Activated CD4-positive, alpha-beta T cell treated with anti-CD3 and anti-CD28 coated beads, Interleukin-2, amount 50 U/mL, for 48 hours (primary cell): ENCODE measurements at regions not wholly inside any gene's neighbourhood (a gene's known extent, or its start where the extent isn't known, plus 50 kb on each side); places are given as distances from the start of the nearest gene placed in this dataset.
"Not testable (repeated sequence)": the region's sequence is repeated elsewhere in the genome, so short reads cannot be mapped to it uniquely, and the experiment has no call there.

Experiments used
- DNase-seq, 2 experiments: peaks; one replicate each; pipeline ENCODE4 v3.0.0-alpha.2; 2020

DNA sequence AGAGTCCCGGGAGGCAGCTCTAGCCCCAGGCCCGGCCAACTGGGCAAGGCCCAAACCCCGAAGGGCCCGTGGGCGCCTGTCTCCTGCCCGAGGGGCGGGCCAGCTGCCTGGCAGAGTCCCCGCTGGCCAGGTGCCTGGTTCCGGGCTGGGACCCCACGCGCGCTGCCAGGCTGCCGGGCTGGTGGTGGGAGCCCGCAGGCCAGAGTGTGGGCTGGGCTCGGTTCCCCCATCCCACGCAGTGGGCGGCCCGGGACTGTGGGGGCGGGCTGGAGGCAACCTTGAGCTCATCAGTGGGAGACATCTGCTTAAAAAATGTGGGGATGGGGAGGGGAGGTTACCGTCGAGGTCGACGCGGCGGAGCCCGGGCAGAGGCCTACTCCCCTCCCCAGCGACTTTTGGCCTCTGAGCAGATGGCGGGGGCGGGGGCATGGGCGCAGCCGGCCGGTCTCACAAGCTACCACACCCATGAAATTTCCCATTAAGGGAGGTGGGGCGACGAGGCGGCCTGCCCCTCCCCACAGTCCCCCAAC, 176.4 kb upstream of the GSE1 start:
- no peak for DNase-seq

DNA sequence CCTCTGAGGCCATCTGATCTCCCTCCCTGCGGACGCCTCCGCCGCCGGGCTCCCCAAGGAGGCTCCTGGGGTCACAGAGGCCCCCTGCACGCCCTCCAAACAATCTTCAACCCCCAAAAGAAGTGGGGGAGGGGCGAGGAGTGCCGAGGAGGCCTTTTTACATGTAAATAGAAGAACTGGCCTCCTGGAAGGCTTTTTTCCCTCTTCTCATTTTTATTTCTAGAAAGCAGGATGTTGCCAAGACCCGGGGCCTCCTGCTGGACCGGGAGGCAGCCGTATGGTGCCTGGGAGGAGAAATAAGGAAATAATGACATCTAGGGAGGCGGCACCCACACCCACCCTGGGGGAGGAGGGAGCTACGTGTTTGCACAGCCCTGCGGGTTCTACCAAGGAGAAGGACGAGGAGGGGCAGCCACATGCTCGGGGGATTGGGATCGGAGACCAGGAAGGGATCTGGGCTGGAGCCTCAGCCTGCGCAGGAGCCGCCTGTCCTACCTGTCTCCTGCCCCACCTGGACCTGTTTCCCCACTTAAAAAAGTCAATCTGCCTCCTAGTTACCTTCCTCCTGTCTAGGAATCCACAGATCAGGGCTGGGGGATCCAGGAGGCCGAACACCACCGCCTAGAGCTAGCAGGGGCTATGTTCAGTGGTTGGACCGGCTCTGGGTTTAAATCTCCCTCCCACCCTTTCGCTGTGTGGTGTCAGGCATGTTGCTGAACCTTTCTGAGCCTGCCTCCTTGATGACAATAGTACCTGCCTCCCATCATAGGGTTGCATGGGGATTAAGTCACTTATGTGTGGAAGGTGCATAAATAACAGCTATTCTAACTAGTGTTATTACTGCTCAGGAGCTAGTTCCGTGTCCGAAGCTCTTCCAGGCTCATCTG, 175.7 kb upstream of the GSE1 start:
- DNase-seq, result no peak

DNA sequence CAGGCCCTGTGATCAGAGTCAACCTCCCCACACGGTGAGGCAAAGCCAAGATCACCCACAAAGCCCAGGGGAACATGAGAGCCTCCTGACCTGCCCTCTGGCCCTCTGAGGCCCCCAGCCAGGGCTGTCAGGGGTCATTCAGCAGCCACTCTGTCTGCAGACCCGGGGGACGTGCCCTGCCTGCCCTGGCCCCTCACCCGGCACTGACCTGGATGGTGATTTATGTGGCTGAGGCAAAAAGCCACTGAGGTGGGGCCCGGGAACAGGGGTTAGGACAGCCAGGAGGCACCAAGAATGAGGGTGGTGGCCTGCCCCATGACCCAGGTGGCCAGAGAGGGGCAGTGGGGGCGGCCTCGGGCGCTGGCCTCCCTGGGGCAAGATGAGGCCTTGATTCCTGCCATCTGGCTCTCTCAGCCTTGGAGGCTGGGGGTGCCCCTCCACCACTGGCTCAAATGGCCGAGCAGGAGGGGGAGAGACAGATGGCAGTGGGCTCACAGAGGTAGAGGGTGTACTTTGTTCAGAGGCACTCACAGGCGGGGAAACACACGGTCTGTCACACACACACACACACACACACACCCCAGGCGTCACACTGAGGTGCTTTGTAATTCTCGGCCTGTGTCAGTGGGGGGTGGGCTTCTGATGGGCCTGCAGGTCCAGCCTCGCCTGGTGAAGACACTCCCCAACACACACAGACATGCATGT, 174.0 kb upstream of the GSE1 start:
- no peak for DNase-seq

DNA sequence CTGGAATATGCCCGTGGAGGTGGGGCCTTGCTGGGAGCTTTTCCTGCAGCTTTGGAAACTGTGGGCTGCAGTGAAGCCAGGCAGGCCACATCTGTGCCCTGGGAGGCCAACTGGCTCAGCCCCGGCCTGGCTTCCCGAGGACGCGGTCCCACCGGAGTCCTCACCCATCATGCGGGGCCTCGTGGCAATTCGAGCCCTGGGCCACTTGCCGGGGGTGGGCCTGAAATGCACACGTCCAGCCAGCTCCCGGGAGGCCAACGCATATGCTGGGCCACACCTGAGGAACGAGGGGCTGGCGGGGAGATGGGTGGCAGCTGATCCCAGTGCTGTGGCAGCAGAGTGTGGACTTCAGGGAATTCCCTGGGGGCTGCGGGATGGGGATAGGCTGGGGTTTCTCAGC, 172.4 kb upstream of the GSE1 start:
- no peak for DNase-seq

DNA sequence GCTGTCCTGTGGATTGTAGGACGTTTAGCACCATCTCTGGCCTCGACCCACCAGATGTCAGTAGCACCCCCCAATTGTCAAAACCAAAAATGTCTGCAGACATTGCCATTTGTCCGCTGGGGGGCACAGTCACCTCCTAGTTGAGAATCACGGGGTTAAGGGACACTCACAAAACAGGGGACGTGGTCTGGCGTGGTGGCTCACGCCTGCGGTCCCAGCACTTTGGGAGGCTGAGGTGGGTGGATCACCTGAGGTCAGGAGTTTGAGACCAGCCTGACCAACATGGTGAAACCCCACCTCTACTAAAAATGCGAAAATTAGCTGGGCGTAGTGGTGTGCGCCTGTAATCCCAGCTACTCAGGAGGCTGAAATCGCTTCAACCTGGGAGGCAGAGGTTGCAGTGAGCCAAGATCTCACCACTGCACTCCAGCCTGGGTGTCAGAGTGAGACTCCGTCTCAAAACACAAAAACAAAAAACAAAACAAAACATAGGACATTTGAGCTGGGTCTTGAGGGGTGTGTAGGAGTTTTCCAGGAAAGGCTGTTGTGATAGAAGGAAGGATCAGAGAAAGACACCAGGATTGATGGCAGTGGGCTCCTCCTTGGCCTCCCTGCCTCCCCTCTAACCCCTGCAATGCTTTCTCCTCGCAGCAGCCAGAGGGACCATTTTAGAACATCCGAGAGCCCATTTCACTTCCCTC, 171.8 kb upstream of the GSE1 start:
- no peak for DNase-seq

DNA sequence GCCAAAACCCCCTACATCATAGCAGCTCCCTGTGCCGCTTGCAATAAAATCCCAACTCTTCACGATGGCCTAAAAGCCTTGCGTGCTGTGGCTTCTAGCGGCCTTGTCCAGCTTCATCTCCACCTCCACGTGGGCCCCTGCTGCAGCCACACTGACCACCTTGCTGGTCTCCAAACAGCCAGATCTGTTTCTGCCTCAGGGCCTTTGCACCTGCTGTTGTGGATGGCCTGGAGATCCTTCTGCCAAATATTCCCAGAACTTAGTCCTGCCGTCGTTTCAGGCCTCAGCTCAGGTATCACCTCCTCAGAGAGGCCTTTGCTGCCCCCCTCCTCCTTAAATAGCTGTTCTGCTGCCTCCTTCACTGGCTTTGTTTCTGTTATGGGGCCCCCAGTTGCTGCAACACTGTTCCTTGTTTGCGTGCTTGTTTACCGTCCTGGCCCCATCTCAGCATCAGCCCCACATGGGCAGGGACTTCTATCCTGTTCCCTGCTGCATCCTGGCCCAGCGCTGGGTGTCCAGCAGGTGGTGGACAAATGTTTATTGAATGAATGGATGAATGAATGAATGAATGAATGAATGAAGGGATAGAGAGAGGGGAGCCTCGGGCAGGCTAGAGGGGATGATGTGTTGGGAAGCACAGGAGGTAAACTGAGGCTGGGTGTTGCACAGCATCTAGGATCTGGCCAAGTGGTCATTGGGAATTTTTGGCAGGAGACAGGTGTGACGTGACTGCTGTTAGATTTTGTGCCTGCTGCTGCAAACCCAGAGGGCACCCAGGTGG, 171.0 kb upstream of the GSE1 start:
- DNase-seq, result no peak

DNA sequence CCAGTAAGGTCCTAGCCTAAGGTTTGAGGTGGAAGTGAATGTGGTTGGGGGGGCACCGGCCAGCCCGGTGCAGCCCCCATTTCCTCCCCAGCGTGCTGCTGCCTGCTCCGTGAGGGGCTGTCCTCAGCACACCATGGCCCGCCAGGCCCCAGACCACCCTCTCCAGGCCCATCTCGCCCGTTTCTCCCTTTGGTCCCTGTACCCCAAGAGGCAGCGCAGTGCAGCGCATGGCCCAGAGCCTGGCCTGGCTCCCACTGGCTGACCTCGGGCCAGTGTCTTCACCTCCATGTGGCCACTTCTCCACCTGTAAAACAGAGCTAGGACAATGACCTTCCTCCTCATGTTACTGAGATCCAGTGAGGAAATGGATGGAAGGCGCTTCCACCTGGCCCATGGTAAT, 170.0 kb upstream of the GSE1 start:
- DNase-seq, result no peak

DNA sequence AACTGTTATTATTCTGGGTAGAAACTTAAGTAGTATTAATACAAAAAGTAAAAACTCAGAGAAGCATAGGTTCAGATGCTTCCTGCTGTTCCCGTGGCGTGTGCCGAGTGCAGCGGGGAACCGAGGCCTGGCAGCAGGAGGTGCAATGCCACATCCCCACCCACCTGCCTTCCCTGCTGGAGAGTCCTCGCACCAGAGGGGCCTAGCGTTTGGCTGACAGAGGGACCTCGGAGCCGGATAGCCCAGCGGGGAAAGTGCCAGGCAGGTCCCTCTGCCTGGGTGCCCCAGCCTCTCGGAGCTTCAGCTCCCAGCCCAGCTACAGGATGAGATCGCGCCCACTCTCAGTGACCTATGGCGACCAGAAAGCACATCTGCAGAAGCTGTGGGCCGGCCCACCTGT, 169.6 kb upstream of the GSE1 start:
- DNase-seq, result no peak

DNA sequence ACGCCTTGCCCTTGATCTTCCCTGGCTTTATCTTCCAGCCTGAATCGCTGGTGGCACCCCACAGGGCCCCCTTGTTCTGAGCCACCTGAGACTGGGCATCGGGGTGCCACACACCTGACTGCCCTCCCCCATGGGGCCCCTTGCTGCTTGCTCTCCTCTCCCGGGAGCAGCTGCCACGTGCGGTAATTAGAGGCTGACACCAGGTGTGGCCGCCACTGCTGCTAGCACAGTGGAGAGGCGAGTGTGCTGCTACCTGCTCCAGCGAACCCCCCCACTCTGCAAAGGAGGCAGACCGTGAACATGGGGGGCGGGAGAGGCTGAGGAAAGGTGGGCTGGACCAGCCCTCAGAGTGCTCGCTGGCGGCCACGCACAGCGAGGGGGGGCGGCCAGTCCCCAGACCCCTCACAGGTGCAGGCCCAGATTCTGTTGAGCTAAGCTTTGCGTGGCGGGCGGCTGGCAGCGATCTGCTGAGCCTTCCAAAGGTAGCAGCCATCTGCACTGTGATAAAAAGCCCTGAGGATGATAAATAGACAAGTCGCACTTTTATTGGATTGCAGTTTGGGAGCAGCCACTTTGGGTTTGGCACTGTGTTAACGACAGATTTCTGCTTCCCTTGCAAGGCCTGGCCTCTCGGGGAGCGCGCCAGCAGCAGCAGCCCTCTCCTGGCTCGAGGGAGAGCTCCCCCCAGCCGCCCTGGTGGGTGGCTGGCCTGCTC, 167.9 kb upstream of the GSE1 start:
- no peak for DNase-seq

DNA sequence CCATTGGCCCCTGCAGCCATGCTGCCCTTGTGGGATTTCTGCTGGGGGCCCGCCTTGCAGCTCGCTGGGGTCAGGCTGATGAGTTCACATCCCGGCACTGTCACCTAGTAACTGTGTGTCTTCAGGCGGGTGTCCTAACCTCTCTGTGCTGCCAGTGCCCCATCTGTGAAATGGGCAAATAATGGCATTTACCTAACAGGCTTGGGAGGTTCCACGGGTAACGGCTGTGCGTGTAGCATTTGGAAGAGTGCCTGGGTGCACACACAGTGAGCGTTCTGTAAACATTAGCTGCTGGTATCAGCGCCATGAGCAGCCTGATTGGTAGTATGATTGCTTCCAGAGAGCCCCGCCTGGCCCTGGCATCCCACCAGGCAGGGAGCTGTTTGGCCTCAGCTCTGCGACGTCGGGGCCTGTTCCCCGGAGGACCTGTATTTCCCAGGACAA, 167.3 kb upstream of the GSE1 start:
- DNase-seq, result no peak

DNA sequence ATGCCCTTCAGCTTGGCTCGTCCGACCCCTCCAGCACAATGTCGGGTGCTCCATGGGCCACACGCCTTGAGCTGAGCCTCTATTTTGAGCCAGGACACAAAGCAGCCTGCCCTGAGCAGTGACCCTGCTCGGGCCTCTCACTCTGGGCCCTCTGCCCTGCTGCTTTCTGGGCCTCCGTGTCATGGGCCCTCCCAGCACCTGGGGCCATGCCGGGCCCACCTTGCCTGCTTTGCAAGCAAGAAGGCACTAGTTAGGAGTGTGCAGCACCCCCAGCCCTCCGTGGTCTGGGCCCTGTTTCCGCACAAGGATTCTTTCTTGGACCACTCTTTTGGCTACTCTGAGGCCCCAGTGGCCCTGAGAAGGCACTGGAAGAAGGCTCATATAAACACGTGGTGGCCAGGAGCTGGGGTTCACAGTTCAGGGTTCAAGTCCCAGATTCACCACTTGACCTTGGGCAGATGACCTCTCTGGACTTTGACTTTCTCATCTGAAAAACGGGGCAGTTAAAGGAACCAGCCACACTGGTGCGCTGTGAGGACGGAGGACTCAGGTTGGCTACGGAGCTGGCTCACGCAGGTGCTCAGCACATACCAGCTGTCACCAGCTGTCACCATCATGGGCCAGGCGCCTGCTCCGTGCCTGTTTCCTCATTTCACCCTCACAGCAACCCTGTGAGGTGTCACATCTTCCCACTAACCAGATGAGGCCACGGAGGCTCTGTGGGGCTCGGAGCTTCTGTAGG, 166.0 kb upstream of the GSE1 start:
- DNase-seq, result no peak

DNA sequence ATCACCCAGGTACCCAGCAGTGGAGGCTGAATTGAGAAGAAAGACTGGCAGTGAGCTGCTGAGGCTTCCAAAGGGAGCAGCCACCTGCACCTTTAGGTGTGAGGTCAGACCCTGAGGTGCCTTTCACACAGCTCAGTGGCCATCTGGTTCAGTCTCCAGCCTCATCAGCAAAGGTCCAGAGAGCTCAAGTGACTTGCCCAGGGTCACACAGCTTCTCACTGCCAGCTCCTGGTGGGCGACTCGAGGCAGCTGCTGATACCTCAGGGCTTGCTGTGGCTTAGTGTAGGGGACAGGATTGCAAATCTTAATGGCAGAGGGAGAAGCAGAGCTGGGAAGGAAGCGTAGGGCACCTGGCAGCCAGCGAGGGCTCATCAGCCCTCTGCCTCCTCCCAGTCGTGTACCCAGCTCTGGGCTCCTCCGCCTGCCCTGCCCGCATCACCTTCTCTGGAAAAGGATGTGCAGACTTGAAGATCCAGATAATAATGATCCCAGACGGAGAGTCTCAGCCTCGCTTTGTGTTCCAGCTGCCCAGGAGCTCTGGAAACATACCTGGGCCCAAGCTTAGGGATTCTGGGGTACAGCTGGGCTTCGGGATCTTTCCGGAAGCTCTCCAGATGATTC, 165.3 kb upstream of the GSE1 start:
- DNase-seq, result no peak

DNA sequence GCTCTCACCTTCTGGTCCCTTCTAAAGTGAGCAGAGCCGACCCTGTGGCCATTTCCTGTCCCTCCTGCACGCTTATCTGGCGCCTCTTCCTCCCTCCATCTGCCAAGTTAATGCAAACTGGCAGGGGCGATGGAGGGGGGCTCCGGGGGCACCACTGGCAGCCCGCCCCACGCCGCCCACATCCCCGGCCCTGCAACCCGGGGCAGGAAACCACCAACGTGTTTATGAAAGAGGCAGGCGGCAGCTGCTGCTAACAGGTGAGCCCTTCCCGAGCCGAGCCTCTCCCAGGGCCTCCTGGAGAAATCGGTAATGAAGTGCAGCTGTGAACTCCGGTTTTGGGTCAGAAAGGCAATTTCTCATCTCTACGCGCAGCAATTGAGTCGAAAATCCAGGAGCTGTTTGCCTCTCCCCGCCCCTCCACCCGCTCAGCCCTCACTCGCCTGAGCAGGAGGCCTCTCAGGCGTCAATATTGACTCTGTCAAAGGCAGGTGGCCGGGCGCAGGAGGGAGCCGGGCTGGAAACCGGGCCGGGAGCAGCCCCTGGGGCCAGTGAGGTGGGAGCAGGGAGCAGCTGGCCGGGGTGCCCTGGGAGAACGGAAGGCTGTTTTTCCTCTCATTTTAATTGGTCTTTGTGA, 164.4 kb upstream of the GSE1 start:
- DNase-seq, result peak; percentile 9 to 15

DNA sequence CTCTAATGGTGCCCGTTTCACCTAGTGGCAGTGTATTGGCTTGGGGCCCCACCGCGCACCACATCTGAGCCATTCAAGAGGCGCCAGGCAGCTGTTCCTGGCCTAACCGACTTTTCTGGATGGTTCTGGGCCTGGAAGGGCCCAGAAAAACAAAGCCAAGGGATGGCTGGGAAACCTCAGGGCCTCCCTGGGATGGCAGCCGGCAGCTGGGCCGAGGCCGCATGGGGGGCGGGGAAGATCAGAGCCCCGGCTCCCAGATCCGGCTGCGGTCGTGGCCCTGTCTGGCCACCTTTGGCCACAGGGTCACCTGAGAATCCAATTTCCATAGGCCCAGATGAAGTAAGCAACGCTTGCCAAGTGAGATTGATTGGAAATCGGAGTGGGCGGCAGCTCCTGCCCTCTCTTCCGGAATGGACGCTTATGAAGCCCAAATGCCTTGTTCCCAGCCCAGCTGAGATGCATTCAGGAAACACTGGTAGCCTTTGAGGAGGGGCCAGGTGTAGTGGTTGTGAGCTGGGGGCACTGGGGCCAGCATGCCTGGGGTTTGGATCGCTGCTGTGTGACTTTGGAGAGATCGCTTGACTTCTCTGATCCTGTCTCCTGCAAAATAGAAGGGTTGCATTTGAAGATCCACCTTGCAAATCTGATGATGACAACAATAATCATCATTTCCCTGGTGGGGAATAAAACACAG, 163.8 kb upstream of the GSE1 start:
- no peak for DNase-seq

DNA sequence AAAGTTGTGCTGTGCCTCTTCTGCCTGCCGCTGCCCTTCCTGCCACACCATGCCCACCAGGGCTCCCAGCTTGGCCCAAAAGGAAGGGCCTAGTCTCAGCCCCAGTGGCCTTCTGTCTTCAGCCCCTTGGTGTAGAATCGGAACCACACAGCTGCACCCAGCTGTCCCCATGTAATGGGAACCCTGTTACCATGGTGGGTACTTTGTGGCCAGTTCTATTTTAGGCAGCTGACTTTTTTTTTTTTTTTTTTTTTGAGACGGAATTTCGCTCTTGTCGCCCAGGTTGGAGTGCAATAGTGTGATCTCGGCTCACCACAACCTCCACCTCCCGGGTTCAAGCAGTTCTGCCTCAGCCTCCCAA, 163.3 kb upstream of the GSE1 start:
- no peak for DNase-seq

DNA sequence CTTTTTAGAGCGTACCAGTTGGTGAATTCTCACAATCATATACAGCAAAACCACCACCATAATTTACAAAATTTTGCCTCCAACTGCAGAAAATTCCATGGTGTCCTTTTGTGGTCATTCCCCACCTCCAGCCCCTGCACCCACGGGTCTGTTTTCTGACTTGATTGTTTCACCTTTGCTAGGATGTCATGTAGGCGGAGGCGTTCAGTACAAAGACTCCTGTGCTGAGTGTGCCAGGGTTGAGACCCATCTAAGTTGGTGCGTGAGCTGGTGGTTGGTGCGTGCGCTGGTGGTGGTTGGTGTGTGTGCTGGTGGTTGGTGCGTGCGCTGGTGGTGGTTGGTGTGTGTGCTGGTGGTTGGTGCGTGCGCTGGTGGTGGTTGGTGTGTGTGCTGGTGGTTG, 162.0 kb upstream of the GSE1 start:
- DNase-seq, result not testable (repeated sequence)

DNA sequence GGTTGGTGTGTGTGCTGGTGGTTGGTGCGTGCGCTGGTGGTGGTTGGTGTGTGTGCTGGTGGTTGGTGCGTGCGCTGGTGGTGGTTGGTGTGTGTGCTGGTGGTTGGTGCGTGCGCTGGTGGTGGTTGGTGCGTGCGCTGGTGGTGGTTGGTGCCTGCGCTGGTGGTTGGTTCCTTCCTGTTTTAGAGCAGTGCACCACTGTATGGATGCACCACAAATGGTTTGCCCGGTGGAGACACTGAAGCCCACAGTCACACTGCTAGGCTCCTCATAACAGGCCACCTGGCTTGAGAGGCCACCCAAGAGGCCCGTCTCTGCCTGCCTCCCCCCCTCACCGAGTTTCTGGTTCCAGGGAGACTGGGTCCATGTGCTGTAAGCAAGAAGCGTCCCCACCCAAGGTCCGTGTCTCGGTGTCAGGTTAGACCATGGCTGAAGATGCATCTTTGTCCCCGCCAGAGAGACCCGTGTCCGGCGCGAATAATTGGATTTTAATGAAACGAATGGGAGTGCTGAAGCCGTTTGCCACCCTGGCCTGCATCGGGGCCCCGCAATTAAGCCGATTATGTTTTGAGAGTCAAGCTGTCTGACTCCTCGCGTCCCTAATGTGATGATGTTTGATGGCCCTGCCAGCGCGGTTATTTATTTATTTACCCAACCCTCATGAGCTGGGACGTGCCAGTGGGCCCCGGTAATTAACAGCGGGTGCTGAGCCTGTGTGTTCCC, 161.3 kb upstream of the GSE1 start:
- DNase-seq, result no peak

DNA sequence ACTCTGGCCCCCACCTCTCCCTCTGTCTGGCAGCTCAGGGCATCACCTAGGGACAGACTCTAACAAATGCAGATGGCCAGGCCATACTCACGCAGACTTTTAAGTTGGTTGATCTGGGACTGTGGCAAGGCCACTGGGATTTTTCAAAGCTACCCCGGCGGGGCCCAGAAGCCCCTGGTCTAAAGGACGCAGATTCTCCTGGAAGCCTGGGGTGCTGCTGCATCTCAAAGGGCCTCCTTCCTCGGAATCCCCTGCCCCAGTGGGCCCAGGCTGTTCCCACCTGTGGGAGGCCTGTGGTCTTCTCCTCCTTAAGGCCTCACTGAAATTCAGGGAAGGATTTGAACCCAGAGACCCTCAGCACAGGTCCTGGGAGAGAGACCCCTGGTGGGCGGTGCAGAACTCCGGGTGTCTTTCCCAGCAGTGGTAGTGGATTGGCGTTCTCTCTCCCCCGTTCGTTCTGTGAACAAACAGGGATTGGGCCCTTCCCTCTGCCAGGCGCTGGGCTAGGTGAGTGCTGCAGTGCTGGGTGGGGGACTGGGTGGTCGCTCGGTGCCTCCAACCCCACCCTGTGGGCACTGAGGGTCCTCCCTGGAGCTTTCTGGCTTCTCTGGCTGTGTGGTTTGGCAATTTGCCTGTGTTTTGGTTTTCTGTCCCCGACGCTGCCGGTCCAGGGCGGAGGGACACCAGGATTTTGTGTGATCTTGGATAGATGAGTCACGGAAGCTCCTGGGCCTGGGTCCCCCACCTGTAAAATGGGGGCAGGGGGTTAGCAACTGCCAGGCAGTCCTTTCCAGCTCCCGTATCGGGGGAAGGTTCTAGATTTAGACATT, 160.5 kb upstream of the GSE1 start:
- DNase-seq, result no peak
